HG02642 (cell line): ENCODE measurements at regions not wholly inside any gene's neighbourhood (a gene's known extent, or its start where the extent isn't known, plus 50 kb on each side); places are given as distances from the start of the nearest gene placed in this dataset.

Source experiments
- ATAC-seq: cut with Tn5 transposase; IDR thresholded peaks from one replicate; pipeline ENCODE4 v1.9.1; 2021; ENCODE audit warnings: mild to moderate bottlenecking; ENCODE audit not compliant: unreplicated experiment, poor library complexity

- ATAC-seq, result no peak
Observed at GRCh38 chr4:19544446-19545125, 707.1 kb upstream of the SLIT2 start.

- no peak for ATAC-seq
Observed at GRCh38 chr4:19540859-19541540, 710.7 kb upstream of the SLIT2 start.

- ATAC-seq, result no peak
Observed at GRCh38 chr4:19539201-19539600, 712.5 kb upstream of the SLIT2 start.

- ATAC-seq, result no peak
Observed at GRCh38 chr4:19534159-19534558, 717.5 kb upstream of the SLIT2 start.

- no peak for ATAC-seq
Observed at GRCh38 chr4:19531906-19532848, 719.5 kb upstream of the SLIT2 start.

- ATAC-seq, result no peak
Observed at GRCh38 chr4:19523964-19524363, 727.7 kb upstream of the SLIT2 start.

GRCh38 chr4:19522966-19523365 is 728.7 kb upstream of the SLIT2 start:
- no peak for ATAC-seq

- ATAC-seq, result no peak
Observed at GRCh38 chr4:19520939-19521520, 730.7 kb upstream of the SLIT2 start.

GRCh38 chr4:19514276-19515070 is 737.2 kb upstream of the SLIT2 start:
- no peak for ATAC-seq

DNA sequence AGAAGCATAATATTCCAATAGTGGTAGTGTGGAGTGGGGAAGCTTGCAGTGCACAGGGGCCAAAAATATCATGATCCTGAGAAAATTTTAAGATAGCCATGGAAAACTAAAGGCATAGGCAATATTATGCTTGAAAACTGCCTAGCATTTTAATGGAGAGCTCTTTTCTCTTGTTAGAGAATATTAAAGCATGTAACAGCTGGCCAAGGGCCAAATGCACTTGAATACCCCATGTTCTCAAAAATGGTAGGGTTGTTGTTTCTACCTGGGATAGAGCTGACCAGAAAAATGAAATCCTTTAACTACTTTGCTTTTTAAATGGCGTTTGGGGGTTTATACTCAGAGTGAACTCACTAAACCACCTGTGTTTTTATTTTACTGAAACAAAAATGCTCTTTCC is 739.6 kb upstream of the SLIT2 start:
- ATAC-seq, result no peak

DNA sequence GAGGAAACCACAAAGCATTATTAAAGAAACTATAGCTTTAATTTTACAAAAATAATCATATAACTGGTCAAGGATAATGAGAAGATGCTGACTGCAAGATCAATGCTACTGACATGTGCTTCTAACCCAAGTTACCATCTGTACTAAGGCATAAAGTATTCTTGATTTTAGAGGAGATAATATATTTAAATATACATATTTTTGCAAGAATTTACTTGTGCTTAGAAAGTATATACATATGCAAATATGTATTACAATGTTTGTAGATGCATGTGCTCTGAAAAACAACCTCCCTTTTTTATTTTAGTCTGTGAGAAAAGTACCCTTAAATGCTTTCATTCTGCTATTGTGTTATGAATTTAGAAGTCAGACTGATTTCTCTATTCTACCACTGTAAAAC is 740.7 kb upstream of the SLIT2 start:
- ATAC-seq, result no peak

DNA sequence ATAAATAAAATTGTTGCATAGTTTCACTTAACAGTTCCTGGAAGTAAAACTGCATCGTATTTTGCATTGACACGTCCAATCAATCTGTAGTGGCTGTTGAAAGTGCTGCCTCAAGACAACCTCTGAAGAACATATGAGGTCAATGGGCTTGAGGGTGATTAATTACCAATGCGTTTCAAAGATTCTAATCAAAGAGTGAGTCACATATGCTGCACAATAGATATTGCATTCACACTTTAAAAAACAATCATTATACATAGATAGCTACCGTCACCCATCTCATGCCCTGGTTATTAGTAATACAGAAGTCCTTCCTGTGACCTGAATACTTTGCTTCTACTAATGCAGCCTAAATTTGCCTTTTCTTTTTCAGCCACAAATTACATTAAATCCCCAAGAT is 743.3 kb upstream of the SLIT2 start:
- no peak for ATAC-seq

DNA sequence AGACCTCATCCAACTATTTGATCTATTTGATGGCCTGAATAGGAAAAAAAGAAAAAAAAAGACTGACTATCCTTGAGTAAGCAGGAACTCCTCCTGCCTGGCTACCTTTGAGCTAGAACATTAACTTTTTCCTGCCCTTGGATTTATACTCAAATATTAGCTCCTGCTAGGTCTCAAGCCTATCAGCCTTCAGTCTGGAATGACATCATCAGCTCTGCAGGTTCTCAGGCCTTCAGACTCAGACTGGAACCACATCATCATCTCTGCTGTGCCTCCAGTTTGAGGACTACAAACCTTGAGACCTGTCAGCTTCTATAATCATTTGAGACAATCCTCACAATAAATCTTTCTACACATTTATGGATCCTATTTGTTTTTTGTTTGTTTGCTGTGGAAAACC is 754.0 kb upstream of the SLIT2 start:
- ATAC-seq, result no peak

GRCh38 chr4:19496756-19497155 is 754.9 kb upstream of the SLIT2 start:
- ATAC-seq, result no peak

DNA sequence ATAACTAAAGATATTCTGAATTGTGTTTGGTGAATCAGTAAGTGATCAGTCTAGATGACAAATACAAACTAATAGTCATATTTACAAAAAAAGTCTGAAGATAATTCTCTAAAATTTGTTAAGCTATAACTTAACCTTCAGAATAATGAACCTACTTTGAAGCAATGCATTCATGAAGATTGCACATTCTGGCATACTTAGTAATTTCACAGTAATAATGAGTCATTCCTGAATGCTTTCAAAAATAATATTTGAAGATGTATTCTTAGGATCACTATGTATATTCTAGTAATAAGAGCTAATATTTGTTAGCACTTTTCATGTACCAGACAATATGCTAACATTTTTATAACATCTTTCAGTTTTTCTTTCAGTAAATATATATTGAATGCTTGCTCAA is 756.7 kb upstream of the SLIT2 start:
- ATAC-seq, result no peak

DNA sequence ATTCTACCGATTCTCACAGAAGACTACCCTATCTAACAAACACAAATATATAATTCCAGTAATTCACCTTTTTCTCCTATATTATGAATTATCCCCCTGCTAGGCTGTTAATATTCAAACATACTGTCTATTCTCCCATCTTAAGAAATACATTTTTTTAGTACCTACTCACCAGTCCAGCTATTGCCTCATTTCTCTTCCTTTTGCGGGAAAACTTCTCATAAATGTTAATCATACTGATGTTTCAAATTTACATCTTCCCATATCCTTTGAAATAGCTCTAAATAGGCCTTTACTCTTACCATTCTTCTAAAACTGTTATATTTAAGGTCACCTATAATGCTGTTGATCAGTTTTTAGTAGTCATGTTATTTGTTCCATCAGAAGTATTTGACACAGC is 759.1 kb upstream of the SLIT2 start:
- ATAC-seq, result no peak

- no peak for ATAC-seq
Observed at GRCh38 chr4:19486400-19486799, 765.3 kb upstream of the SLIT2 start.

DNA sequence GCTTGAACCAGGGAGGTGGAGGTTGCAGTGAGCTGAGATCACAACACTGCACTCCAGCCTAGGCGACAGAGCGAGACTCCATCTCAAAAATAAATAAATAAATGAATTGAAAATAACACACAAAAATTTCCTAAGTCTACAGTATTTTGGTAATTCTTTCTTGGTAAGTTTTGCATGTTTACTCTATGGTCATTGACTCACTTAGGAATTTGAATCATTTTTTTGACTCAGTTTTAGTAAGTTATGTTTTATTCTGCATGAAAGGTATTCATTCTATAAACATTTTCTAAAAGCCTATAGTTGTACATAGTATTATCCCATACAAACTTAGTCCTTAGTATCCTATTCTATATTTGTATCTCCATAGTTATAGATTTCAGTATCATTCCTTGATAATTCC is 772.9 kb upstream of the SLIT2 start:
- ATAC-seq, result no peak

GRCh38 chr4:19473569-19473968 is 778.1 kb upstream of the SLIT2 start:
- ATAC-seq, result no peak

DNA sequence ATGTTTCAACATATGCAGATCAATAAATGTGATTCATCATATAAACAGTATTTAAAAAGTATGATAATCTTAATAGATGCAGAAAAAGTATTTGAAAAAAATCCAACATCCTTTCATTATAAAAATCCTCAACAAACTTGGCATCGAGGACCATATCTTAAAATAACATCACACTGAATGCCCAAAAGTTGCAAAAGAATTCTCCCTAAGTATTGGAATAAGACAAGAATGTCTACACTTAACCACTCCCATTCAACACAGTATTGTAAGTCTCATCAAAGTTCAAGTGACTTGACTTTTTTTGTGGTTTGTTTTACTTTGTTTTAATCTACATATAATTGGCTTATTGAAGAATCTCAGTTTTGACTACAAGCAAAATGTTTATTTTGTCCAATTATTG is 779.0 kb upstream of the SLIT2 start:
- no peak for ATAC-seq
